HG03439 (cell line): ENCODE measurements at regions not wholly inside any gene's neighbourhood (a gene's known extent, or its start where the extent isn't known, plus 50 kb on each side); places are given as distances from the start of the nearest gene placed in this dataset.

Source experiments
- ATAC-seq: cut with Tn5 transposase; IDR thresholded peaks from one replicate; pipeline ENCODE4 v1.9.1; 2021; ENCODE audit warnings: mild to moderate bottlenecking, moderate library complexity; ENCODE audit not compliant: unreplicated experiment

- peak; percentile 57 for ATAC-seq
These were observed 113.0 kb downstream of the DTHD1 start for GRCh38 chr4:36394352-36394903.

- ATAC-seq: no peak
These were observed 118.4 kb downstream of the DTHD1 start for GRCh38 chr4:36399762-36400353.

GRCh38 chr4:36402008-36402758 lies 120.8 kb downstream of the DTHD1 start:
- ATAC-seq: no peak

- no peak for ATAC-seq
These were observed 129.9 kb downstream of the DTHD1 start for GRCh38 chr4:36411338-36411737.

- no peak for ATAC-seq
These were observed 132.8 kb downstream of the DTHD1 start for GRCh38 chr4:36414248-36414647.

GRCh38 chr4:36417146-36417545 lies 135.7 kb downstream of the DTHD1 start:
- no peak for ATAC-seq

- no peak for ATAC-seq
These were observed 138.8 kb downstream of the DTHD1 start for GRCh38 chr4:36420111-36420679.

GRCh38 chr4:36422607-36423006 lies 141.2 kb downstream of the DTHD1 start:
- no peak for ATAC-seq

GRCh38 chr4:36426741-36427140 lies 145.3 kb downstream of the DTHD1 start:
- no peak for ATAC-seq

GRCh38 chr4:36427696-36428095 lies 146.3 kb downstream of the DTHD1 start:
- no peak for ATAC-seq

- no peak for ATAC-seq
These were observed 151.2 kb downstream of the DTHD1 start for GRCh38 chr4:36432586-36432985.

- no peak for ATAC-seq
These were observed 158.1 kb downstream of the DTHD1 start for GRCh38 chr4:36439556-36439955.

GRCh38 chr4:36445480-36445879 lies 164.1 kb downstream of the DTHD1 start:
- ATAC-seq: no peak

- ATAC-seq: no peak
These were observed 164.9 kb downstream of the DTHD1 start for GRCh38 chr4:36446275-36446674.

GRCh38 chr4:36461344-36461743 lies 179.9 kb downstream of the DTHD1 start:
- ATAC-seq: no peak

- ATAC-seq: no peak
These were observed 186.3 kb downstream of the DTHD1 start for GRCh38 chr4:36467670-36468069.

- no peak for ATAC-seq
These were observed 190.5 kb downstream of the DTHD1 start for GRCh38 chr4:36471903-36472302.

GRCh38 chr4:36476135-36476534 lies 194.7 kb downstream of the DTHD1 start:
- no peak for ATAC-seq

- ATAC-seq: no peak
These were observed 196.4 kb downstream of the DTHD1 start for GRCh38 chr4:36477861-36478260.

- no peak for ATAC-seq
These were observed 204.5 kb downstream of the DTHD1 start for GRCh38 chr4:36485885-36486284.

GRCh38 chr4:36489798-36490197 lies 208.4 kb downstream of the DTHD1 start:
- no peak for ATAC-seq

- no peak for ATAC-seq
These were observed 210.6 kb downstream of the DTHD1 start for GRCh38 chr4:36492041-36492440.
